DOHH2 (cell line): ENCODE measurements at regions not wholly inside any gene's neighbourhood (a gene's known extent, or its start where the extent isn't known, plus 50 kb on each side); places are given as distances from the start of the nearest gene placed in this dataset.

Experiments
- H3F3A ChIP-seq: fragments of 200-600 bp; sonication (generic), shearing (Covaris generic); 2 replicates; pipeline ENCODE4 v1.6.0; 2016; ENCODE audit warnings: antibody characterized with exemption, mild to moderate bottlenecking; ENCODE audit not compliant: control insufficient read depth, insufficient read depth
- H3K27ac ChIP-seq: fragments of 200-600 bp; sonication (generic); 2 replicates; pipeline ENCODE4 v1.5.1; 2014; ENCODE audit warnings: low read depth, mild to moderate bottlenecking, low read length, moderate library complexity
- H3K27me3 ChIP-seq: fragments of 200-600 bp; sonication (generic); 2 replicates; pipeline ENCODE4 v1.6.1; 2014; ENCODE audit warnings: mild to moderate bottlenecking, low read length, mixed read lengths; ENCODE audit not compliant: control insufficient read depth
- H3K36me3 ChIP-seq: fragments of 200-600 bp; sonication (generic); 2 replicates; pipeline ENCODE4 v1.6.1; 2014; ENCODE audit warnings: mild to moderate bottlenecking, low read length, moderate library complexity, mixed read lengths; ENCODE audit not compliant: control insufficient read depth
- H3K4me1 ChIP-seq: fragments of 200-600 bp; sonication (generic); 2 replicates; pipeline ENCODE4 v1.6.1; 2014; ENCODE audit warnings: mild to moderate bottlenecking, low read length, mixed read lengths; ENCODE audit not compliant: control insufficient read depth
- H3K4me2 ChIP-seq: fragments of 200-600 bp; sonication (generic); 2 replicates; pipeline ENCODE4 v1.6.0; 2014; ENCODE audit warnings: mild to moderate bottlenecking, low read length, moderate library complexity
- H3K4me3 ChIP-seq: fragments of 200-600 bp; sonication (generic); 2 replicates; pipeline ENCODE4 v1.5.1; 2014; ENCODE audit warnings: mild to moderate bottlenecking, low read length, mixed read lengths
- H3K79me2 ChIP-seq: fragments of 200-600 bp; sonication (generic); 2 replicates; pipeline ENCODE4 v1.6.1; 2014; ENCODE audit warnings: mild to moderate bottlenecking, low read length, mixed read lengths; ENCODE audit not compliant: control insufficient read depth
- H3K9me2 ChIP-seq: fragments of 200-600 bp; sonication (generic); replicated peaks from 2 replicates; pipeline ENCODE4 v1.6.1; 2014; ENCODE audit warnings: mild to moderate bottlenecking, low read length, mixed read lengths; ENCODE audit not compliant: control insufficient read depth
- H3K9me3 ChIP-seq: fragments of 200-600 bp; sonication (generic); 2 replicates; pipeline ENCODE4 v1.6.1; 2014; ENCODE audit warnings: antibody characterized with exemption, low read length, mixed read lengths; ENCODE audit not compliant: control insufficient read depth, insufficient read depth
- H4K20me1 ChIP-seq: fragments of 200-600 bp; sonication (generic); 2 replicates; pipeline ENCODE4 v1.6.0; 2014; ENCODE audit warnings: low read depth, mild to moderate bottlenecking, antibody characterized with exemption, low read length, moderate library complexity; ENCODE audit not compliant: control insufficient read depth, insufficient read depth
- CTCF ChIP-seq: fragments of 200-600 bp; sonication (generic); IDR thresholded peaks from one replicate; pipeline ENCODE4 v1.5.1; 2014; ENCODE audit warnings: antibody characterized with exemption, mild to moderate bottlenecking, low read depth, low read length; ENCODE audit not compliant: poor library complexity, severe bottlenecking
- EZH2phosphoT487 ChIP-seq: fragments of 200-600 bp; sonication (generic); IDR thresholded peaks from 2 replicates; pipeline ENCODE4 v1.6.1; 2017; ENCODE audit warnings: borderline replicate concordance, mild to moderate bottlenecking, antibody characterized with exemption, low read length, moderate library complexity, mixed read lengths

- no peaks in the 10 kb centered on the region for H3K9me2 ChIP-seq
- no peaks in the 10 kb centered on the region for H3F3A ChIP-seq
- no peaks in the 10 kb centered on the region for H4K20me1 ChIP-seq
- H3K4me1 ChIP-seq = no peaks in the 10 kb centered on the region
- H3K36me3 ChIP-seq = no peaks in the 10 kb centered on the region
- no peak overlapping the region for H3K4me3 ChIP-seq
- no peaks in the 10 kb centered on the region for H3K27me3 ChIP-seq
- H3K9me3 ChIP-seq = no peaks in the 10 kb centered on the region; the same call in 1 of the 2 replicates
- H3K27ac ChIP-seq = no peak overlapping the region
- no peak for TF ChIP-seq EZH2phosphoT487
- no peak for TF ChIP-seq CTCF
- H3K79me2 ChIP-seq = no peaks in the 10 kb centered on the region
- H3K4me2 ChIP-seq = no peak overlapping the region
These were observed 285.2 kb upstream of the SYT10 start for GRCh38 chr12:33724867-33725266.

GRCh38 chr12:33734871-33735270 is 287.4 kb upstream of the ALG10 start:
- H3K4me3 ChIP-seq = no peak overlapping the region

GRCh38 chr12:33752854-33753253 is 269.4 kb upstream of the ALG10 start:
- H3K27ac ChIP-seq = no peak overlapping the region
- no peaks in the 10 kb centered on the region for H4K20me1 ChIP-seq
- no peaks in the 10 kb centered on the region for H3K36me3 ChIP-seq
- no peak overlapping the region for H3K4me2 ChIP-seq
- no peaks in the 10 kb centered on the region for H3K27me3 ChIP-seq
- H3K79me2 ChIP-seq = no peaks in the 10 kb centered on the region
- no peaks in the 10 kb centered on the region for H3K9me2 ChIP-seq
- H3K4me1 ChIP-seq = no peaks in the 10 kb centered on the region
- H3K9me3 ChIP-seq = no peaks in the 10 kb centered on the region
- no peak overlapping the region for H3K4me3 ChIP-seq
- H3F3A ChIP-seq = no peaks in the 10 kb centered on the region
- TF ChIP-seq CTCF (no peak), EZH2phosphoT487 (no peak)

More at GRCh38 chr12:33734871-33735270, 287.4 kb upstream of the ALG10 start:
- Histone ChIP-seq H3K79me2 (no peaks in the 10 kb centered on the region), H3K36me3 (no peaks in the 10 kb centered on the region), H3F3A (no peaks in the 10 kb centered on the region), H3K9me2 (no peaks in the 10 kb centered on the region), H4K20me1 (no peaks in the 10 kb centered on the region), H3K4me1 (no peaks in the 10 kb centered on the region), H3K9me3 (no peaks in the 10 kb centered on the region), H3K27me3 (no peaks in the 10 kb centered on the region), H3K4me2 (no peak overlapping the region), H3K27ac (no peak overlapping the region)
- TF ChIP-seq CTCF = no peak
- TF ChIP-seq EZH2phosphoT487 = no peak

- no peaks in the 10 kb centered on the region for H4K20me1 ChIP-seq
- no peaks in the 10 kb centered on the region for H3K9me2 ChIP-seq
- no peaks in the 10 kb centered on the region for H3K9me3 ChIP-seq
- no peak overlapping the region for H3K27ac ChIP-seq
- no peak overlapping the region for H3K4me2 ChIP-seq
- no peaks in the 10 kb centered on the region for H3K27me3 ChIP-seq
- no peak for TF ChIP-seq EZH2phosphoT487
- TF ChIP-seq CTCF = no peak
- H3K79me2 ChIP-seq = no peaks in the 10 kb centered on the region
- H3K4me1 ChIP-seq = no peaks in the 10 kb centered on the region
- H3F3A ChIP-seq = no peaks in the 10 kb centered on the region
- no peaks in the 10 kb centered on the region for H3K36me3 ChIP-seq
- no peak overlapping the region for H3K4me3 ChIP-seq
These were observed 264.6 kb upstream of the ALG10 start for GRCh38 chr12:33757701-33758100.
